GM21423 (cell line): ENCODE measurements at regions not wholly inside any gene's neighbourhood (a gene's known extent, or its start where the extent isn't known, plus 50 kb on each side); places are given as distances from the start of the nearest gene placed in this dataset.
A peak's percentile ranks its signal among the peaks of the same experiment; 100 is the strongest.
"Not testable (repeated sequence)": the region's sequence is repeated elsewhere in the genome, so short reads cannot be mapped to it uniquely, and the experiment has no call there.

ENCODE experiments used
- ATAC-seq: cut with Tn5 transposase; IDR thresholded peaks from one replicate; pipeline ENCODE4 v1.9.1; 2021; ENCODE audit warnings: mild to moderate bottlenecking, moderate library complexity; ENCODE audit not compliant: unreplicated experiment

DNA sequence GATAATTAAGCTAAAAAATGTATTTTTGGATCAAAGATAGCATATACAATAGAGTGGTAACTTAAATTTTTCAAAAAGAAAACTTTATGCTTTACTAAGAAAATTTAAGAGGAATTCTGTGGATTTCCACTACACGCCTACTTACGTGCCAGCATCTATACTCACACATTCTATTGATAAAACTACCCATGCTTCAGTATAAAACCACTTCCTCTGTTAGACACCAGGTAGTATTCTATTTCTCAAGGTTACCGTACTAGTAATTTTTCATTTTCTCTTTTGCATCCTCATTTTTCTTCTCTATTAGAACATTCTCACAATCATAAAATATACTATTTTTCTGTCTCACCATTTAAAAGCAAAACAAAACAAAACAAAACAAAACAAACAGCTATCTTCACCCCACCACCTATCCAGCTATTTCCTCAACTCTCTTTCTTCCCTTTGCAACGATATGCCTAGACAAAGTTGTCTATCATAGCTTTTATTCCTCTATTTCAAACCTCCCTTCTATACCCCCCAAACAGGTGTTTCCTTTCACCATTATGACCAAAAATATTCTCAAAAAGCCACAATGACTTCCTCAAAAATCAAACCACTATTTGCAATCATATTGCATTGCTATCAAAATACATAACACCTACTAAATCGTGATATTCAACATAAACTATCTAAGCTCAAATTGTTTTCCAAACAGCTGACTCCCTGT is 1652.0 kb downstream of the MRPL39 start:
- no peak for ATAC-seq

DNA sequence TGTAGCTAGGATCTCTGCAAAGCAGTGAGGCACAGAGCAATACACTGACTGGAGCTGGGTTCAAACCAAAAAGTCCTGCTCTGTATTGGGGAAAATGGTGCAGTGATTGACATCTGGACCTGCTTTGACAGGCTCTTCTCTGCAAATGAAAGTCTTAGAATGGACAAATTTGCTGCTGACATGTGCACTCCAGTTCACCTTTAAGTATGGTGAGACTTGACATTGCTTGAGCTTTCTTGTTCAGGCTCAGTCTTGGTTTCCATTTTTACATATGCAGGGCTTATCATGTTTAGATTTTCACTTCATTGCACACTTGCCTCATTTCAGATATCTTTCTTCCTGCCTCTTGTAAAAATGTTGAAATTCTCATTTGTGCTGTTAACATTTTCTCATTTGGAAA is 1655.0 kb downstream of the MRPL39 start:
- ATAC-seq = no peak

- no peak for ATAC-seq
Measured at GRCh38 chr21:23951251-23951650, 1656.0 kb downstream of the MRPL39 start.

DNA sequence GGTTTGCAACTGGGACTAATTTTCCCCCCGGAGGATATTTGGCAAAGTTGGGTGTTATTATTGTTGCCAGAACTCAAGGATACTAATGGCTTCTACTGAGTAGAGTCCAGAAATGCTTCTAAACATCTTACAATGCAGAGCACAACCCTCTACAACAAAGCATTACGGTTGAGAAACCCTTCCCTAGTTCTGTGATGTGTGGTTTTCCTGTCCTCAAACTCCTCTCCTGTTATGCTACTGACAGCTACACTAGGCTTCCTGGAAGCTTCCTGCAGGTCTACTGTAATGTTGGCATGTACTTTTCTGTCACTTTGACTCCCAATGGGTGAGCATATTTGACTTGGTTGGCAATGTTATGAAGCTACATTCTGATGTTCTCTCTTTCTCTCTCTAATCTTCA is 1656.9 kb downstream of the MRPL39 start:
- no peak for ATAC-seq

DNA sequence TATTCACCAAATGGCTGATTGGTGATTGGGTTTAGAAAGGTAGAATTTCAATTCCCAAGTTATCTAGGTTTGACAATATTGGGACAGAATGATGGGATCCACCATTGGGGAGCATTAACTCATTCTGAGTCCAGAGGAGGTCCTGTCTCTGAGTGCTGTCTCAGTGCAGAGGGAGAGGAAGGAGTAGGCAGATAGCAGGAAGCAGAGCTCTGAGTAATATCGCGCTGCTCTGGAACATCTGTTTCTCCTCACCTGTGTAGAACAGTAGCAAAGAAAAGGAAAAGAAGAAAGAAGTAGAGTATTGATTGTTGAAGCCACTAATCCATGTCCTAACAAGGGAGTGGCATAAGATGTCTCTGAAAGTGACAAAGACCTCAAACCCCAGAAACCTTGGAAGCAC is 1657.8 kb downstream of the MRPL39 start:
- ATAC-seq = no peak

GRCh38 chr21:23939369-23940065 is 1667.8 kb downstream of the MRPL39 start:
- no peak for ATAC-seq

GRCh38 chr21:23936991-23937390 is 1670.3 kb downstream of the MRPL39 start:
- no peak for ATAC-seq

- ATAC-seq = no peak
Measured at GRCh38 chr21:23936224-23936623, 1671.1 kb downstream of the MRPL39 start.

GRCh38 chr21:23930565-23930964 is 1676.7 kb downstream of the MRPL39 start:
- ATAC-seq = no peak

DNA sequence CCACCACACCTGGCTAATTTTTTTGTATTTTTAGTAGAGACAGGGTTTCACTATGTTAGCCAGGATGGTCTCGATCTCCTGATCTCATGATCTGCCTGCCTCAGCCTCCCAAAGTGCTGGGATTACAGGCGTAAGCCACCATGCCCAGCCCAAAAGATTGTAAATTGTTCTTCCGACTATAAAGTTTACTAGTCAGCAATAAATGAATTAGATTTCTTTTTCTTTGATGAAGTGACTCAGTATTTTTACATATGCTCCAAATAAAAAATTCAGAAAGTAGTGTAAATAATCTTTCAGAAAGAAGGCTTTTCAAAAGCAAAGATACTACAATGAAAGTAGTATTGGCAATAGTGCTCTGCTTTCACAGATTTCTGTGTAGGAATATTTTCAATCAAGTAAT is 1680.9 kb downstream of the MRPL39 start:
- not testable (repeated sequence) for ATAC-seq

DNA sequence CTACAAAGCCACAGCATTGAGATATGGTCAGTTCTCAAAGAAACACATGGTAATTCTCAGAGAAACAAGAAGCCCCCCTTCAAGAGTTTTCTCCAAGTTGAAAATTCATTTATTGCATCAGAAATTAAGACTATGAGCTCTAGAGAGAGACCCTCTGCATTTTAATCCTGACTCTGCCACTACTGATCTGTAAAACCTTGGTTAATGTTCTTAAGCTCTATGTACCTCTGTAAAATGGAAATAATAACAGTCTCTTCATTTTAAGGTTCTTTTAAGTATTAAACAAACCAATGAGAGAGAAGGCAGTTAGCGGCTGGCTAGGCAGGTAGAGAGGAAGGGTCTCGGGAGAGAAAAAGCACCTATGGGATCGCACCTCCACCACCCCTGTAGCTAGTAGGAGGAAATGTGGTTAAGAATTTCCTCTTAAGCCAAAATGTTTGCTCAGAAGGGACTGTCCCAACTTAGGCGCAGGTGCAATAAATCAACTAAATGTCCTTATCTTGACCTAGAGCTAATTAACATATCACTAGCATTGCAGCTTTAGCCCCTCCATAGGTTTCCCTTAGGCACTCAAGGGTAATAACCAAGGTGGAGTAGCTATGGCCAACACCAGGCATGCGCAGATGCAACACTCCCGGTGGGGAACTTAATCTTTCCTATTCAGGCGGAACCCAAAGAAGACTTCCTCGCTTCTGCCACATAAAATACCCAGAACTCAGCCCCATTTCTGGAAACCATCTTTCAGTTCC is 1685.4 kb downstream of the MRPL39 start:
- no peak for ATAC-seq

GRCh38 chr21:23900727-23901126 is 1706.6 kb downstream of the MRPL39 start:
- ATAC-seq = no peak

- no peak for ATAC-seq
Measured at GRCh38 chr21:23899561-23899960, 1707.7 kb downstream of the MRPL39 start.

DNA sequence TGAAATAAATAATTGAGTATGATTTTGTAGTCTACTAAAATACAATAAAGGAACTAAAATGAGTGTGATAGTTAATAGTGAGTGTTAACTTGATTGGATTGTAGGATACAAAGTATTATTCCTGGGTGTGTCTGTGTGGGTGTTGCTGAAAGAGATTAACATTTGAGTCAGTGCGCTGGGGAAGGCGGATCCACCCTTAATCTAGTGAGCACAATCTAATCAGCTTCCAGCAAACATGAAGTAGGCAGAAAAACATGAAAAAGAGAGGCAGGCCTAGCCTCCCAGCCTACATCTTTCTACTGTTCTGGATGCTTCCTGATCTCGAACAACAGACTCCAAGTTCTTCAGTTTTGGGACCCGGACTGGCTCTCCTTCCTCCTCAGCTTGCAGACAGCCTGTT is 1716.6 kb downstream of the MRPL39 start:
- no peak for ATAC-seq

DNA sequence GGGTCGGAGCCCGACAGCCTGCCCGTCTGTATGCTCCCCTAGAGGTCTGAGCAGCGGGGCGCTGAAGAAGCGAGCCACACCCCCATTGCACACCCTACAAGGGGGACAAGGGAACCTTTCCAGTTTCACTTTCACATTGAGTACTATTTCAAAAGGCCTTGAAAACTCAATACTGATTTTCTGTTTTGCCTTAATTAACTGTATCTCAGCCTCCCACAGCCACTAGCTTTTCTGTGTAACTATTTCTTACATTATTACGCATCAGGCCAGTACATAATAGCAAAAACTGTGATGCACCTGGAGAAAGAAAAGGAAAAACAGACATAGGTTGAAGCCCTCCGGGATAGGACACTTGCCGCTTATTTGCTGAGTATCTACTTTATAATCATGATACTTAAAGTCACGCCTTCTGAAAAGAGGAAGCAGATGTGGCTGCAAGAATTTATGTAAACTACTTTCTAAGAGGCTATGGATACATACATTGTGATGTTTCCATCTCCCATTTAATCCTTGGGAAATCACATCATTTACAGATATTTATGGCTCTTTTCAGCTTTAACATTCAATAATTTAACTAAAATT is 1719.5 kb downstream of the MRPL39 start:
- ATAC-seq = peak; percentile 96

DNA sequence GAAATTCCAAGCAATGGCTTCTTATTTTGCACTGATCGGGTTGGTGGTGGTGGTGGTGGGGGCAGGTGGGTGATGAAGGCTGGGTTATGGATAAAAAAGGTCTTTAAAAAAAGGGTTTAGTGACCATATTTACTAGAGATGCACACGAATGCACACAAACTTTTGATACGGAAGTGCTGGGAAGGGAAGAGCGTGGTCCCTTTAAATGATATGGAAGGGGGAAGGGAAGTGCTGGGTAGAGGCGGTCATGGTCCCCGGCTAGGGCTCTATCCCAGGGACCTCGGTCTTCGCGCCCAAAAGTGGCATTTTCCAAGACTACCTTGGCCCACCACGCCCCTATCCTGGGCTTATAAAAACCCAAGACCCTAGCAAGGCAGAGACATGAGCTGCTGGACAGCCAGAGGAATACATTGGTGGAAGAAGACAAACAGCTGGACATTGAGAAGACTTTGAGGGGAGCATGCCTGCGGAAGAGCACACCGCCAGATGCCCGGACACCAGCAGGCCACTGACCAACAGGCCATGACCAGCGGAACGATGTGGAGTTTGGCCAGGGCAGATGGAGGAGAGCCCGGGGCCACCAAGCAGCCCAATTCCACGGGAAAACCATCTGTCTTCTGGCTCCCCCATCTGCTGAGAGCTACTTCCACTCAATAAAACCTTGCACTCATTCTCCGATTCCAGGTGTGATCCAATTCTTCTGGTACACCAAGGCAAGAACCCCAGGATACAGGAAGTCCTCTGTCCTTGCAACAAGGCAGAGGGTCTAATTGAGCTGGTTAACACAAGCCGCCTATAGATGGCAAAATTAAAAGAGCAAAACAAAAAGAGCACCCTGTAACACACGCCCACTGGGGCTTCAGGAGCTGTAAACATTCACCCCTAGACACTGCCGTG is 1720.2 kb downstream of the MRPL39 start:
- no peak for ATAC-seq

- ATAC-seq = no peak
Measured at GRCh38 chr21:23881783-23882182, 1725.5 kb downstream of the MRPL39 start.

DNA sequence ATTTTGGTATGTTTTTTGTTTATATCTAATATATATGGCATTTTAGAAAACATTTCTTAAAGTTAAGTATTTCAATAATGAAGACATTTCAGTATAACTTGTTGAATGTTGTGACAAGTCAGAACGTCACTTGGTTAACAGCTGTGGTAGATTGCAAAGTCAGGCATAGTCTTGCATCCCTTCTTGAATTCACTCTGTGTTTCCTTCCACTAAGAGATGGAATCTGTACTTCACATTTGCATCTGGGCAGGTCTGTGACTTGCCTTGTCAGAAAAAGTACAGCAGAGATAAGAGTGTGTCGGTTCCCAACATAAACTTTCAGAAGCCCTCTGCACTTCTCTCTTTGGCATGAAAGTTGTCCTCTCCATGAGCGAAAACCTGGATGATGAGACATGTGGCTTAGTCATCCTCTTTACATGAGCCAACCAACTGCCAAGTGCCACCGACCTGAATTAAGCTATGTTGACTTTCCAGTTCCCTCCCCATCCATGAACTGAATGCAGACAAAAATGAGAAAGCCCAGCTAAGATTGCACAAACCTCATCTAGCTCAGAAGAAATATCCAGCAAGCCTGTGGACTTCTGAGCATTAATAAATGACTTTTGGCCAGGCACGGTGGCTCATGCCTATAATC is 1730.2 kb downstream of the MRPL39 start:
- ATAC-seq = no peak

DNA sequence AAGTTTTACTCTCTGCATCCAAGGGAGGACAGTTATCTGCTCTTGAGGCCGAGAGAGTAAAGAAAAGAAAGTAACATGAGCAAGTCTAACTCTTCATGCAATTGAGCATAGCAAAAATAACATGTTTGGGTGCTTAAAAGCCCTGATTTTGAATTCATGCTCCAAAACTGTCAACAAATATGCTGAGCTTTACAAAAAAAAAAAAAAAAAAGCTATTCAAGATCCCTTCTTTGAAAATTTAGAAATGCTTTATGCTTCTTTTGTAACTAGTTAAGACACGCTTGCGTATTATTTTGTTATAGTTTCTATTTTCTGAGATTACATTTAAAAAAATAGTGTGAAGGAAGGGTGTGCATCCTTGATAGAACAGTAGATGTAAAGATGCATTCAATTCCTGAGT is 1733.0 kb downstream of the MRPL39 start:
- ATAC-seq = no peak

DNA sequence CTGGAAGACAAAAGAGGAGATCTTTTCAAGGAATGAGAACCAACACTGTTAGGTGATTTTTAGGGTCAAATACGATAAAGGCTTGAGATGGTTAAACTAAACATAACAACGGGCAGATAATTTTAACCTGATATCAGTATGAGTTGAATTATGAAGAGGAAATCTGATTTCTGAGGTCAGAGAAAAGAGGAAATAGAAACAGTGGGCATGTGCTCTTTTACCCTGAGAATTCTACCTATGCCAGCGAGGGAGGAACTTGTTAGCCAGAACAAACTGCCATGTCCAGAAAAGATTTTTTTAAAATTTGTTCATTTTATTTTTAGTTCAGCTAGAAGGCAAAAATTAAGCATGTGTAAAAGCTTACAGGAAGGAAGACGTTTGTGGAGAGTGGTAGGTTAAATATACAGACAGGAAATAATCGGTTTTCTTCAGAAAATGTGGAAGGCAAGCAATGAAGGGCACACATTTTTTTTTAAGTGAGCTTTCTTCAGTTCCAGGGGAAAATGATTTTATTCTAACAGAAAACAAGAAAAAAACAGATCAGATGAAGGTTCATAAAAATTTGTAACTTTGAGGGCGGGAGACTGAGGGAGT is 1745.3 kb downstream of the MRPL39 start:
- ATAC-seq = no peak
